MM.1S (cell line): ENCODE measurements at regions not wholly inside any gene's neighbourhood (a gene's known extent, or its start where the extent isn't known, plus 50 kb on each side); places are given as distances from the start of the nearest gene placed in this dataset.

Experiments used
- DNase-seq: peaks from one replicate; pipeline ENCODE4 v3.0.0-alpha.2; 2015
- H2AFZ ChIP-seq: fragments of 300-600 bp; sonication (generic); 2 replicates; pipeline ENCODE4 v1.6.0; 2016; ENCODE audit warnings: antibody characterized with exemption, low read length
- H3F3A ChIP-seq: fragments of 300-600 bp; sonication (generic); 2 replicates; pipeline ENCODE4 v1.6.1; 2016; ENCODE audit warnings: mild to moderate bottlenecking, antibody characterized with exemption, low read length, moderate library complexity, mixed read lengths; ENCODE audit not compliant: insufficient read depth
- H3K27ac ChIP-seq: fragments of 300-600 bp; sonication (generic); 2 replicates; pipeline ENCODE4 v1.5.1; 2016; ENCODE audit warnings: mild to moderate bottlenecking, low read length
- H3K27me3 ChIP-seq: fragments of 300-600 bp; sonication (generic); replicated peaks from 2 replicates; pipeline ENCODE4 v1.6.0; 2016; ENCODE audit warnings: low read length; ENCODE audit not compliant: insufficient read depth
- H3K36me3 ChIP-seq: fragments of 300-600 bp; sonication (generic); replicated peaks from 2 replicates; pipeline ENCODE4 v1.6.1; 2016; ENCODE audit warnings: mild to moderate bottlenecking, low read length, mixed read lengths; ENCODE audit not compliant: insufficient read depth
- H3K4me1 ChIP-seq: fragments of 300-600 bp; sonication (generic); 2 replicates; pipeline ENCODE4 v1.6.1; 2016; ENCODE audit warnings: low read length, mixed read lengths
- H3K4me2 ChIP-seq: fragments of 300-600 bp; sonication (generic); 2 replicates; pipeline ENCODE4 v1.6.0; 2016; ENCODE audit warnings: low read depth, low read length
- H3K4me3 ChIP-seq: fragments of 300-600 bp; sonication (generic); 2 replicates; pipeline ENCODE4 v1.5.1; 2016; ENCODE audit warnings: low read length, mixed read lengths
- H3K79me2 ChIP-seq: fragments of 300-600 bp; sonication (generic); 2 replicates; pipeline ENCODE4 v1.6.1; 2016; ENCODE audit warnings: mixed run types, low read length, mixed read lengths
- H3K9ac ChIP-seq: fragments of 300-600 bp; sonication (generic); 2 replicates; pipeline ENCODE4 v1.6.1; 2016; ENCODE audit warnings: low read length, mixed read lengths
- H3K9me2 ChIP-seq: fragments of 300-600 bp; sonication (generic); replicated peaks from 2 replicates; pipeline ENCODE4 v1.6.1; 2016; ENCODE audit warnings: mild to moderate bottlenecking, low read length, mixed read lengths; ENCODE audit not compliant: insufficient read depth
- H3K9me3 ChIP-seq: fragments of 300-600 bp; sonication (generic); replicated peaks from 2 replicates; pipeline ENCODE4 v1.6.1; 2016; ENCODE audit warnings: mild to moderate bottlenecking, low read length, mixed read lengths; ENCODE audit not compliant: insufficient read depth
- H4K20me1 ChIP-seq: fragments of 300-600 bp; sonication (generic); 2 replicates; pipeline ENCODE4 v1.6.1; 2016; ENCODE audit warnings: mild to moderate bottlenecking, low read length, moderate library complexity, mixed read lengths; ENCODE audit not compliant: insufficient read depth
- EZH2 ChIP-seq: fragments of 300-600 bp; sonication (generic); optimal IDR thresholded peaks from 2 replicates; pipeline ENCODE3; 2017; ENCODE audit warnings: low read depth, mild to moderate bottlenecking, antibody characterized with exemption, low read length, mixed read lengths
- EZH2phosphoT487 ChIP-seq: fragments of 300-600 bp; sonication (generic); IDR thresholded peaks from 2 replicates; pipeline ENCODE4 v1.6.1; 2018; ENCODE audit warnings: antibody characterized with exemption, low read length
- TF ChIP-seq, protein P1 (sequence below): fragments of 300-600 bp; sonication (generic); IDR thresholded peaks from 2 replicates; pipeline ENCODE4 v1.5.1; 2016; ENCODE audit warnings: antibody characterized with exemption, low read length, mixed read lengths

DNA sequence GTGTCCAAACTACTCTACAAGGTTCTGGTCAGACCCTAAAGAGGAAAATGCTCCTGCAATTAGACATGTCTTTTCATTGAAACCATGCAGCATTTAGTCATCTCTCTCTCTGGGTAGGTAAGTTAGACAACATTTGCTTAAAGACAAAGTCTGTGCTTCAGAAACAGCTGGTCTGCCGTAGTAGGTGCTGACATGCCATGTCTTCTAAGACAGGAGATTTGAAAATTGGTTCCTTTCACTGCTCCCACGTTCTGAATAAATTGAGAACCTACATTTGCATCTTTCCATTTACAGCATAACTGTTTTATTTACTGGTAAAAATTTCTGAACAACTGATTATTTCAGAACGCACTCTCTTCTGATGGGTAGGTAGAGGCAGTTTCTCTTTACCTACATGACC lies 494.0 kb downstream of the EFNB2 start:
- no peak overlapping the region for H2AFZ ChIP-seq
- H3K9me2 ChIP-seq, result no peaks in the 10 kb centered on the region
- no peaks in the 10 kb centered on the region for H3K36me3 ChIP-seq
- no peak overlapping the region for H3K4me3 ChIP-seq
- H3K27me3 ChIP-seq, result no peaks in the 10 kb centered on the region
- no peaks in the 10 kb centered on the region for H4K20me1 ChIP-seq
- no peak overlapping the region for H3K9ac ChIP-seq
- TF ChIP-seq EZH2 (no peak), EZH2phosphoT487 (no peak)
- TF ChIP-seq, protein P1, sequence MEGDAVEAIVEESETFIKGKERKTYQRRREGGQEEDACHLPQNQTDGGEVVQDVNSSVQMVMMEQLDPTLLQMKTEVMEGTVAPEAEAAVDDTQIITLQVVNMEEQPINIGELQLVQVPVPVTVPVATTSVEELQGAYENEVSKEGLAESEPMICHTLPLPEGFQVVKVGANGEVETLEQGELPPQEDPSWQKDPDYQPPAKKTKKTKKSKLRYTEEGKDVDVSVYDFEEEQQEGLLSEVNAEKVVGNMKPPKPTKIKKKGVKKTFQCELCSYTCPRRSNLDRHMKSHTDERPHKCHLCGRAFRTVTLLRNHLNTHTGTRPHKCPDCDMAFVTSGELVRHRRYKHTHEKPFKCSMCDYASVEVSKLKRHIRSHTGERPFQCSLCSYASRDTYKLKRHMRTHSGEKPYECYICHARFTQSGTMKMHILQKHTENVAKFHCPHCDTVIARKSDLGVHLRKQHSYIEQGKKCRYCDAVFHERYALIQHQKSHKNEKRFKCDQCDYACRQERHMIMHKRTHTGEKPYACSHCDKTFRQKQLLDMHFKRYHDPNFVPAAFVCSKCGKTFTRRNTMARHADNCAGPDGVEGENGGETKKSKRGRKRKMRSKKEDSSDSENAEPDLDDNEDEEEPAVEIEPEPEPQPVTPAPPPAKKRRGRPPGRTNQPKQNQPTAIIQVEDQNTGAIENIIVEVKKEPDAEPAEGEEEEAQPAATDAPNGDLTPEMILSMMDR, result no peak
- no peaks in the 10 kb centered on the region for H3K79me2 ChIP-seq
- no peak overlapping the region for H3K27ac ChIP-seq
- DNase-seq, result no peak
- no peaks in the 10 kb centered on the region for H3K9me3 ChIP-seq
- H3K4me1 ChIP-seq, result no peaks in the 10 kb centered on the region
- no peaks in the 10 kb centered on the region for H3F3A ChIP-seq
- H3K4me2 ChIP-seq, result no peak overlapping the region

DNA sequence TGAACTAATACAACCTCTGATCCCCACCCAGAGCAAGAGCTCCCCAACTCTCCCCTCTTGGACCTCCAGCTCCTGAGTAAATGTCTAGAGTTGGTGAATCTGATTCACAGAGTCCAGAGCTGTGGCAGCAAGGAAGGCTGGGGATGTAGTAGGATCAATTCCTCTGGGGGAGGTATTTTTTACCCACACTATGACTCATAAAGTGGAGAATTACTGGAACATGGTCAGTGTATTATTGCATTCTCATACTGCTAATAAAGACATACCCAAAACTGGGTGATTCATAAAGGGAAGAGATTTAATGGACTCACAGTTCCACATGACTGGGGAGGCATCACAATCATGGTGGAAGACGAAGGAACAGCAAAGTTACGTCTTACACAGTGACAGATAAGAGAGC lies 496.7 kb downstream of the EFNB2 start:
- Histone ChIP-seq H3K36me3 (no peaks in the 10 kb centered on the region), H3F3A (no peaks in the 10 kb centered on the region), H4K20me1 (no peaks in the 10 kb centered on the region), H3K9me3 (no peaks in the 10 kb centered on the region), H3K4me3 (no peak overlapping the region), H2AFZ (no peak overlapping the region), H3K27ac (no peak overlapping the region), H3K9ac (no peak overlapping the region), H3K9me2 (no peaks in the 10 kb centered on the region), H3K4me2 (no peak overlapping the region), H3K27me3 (no peaks in the 10 kb centered on the region), H3K4me1 (no peaks in the 10 kb centered on the region), H3K79me2 (no peaks in the 10 kb centered on the region)
- DNase-seq, result no peak
- TF ChIP-seq EZH2 (no peak), EZH2phosphoT487 (no peak)
- TF ChIP-seq, protein P1, result no peak

DNA sequence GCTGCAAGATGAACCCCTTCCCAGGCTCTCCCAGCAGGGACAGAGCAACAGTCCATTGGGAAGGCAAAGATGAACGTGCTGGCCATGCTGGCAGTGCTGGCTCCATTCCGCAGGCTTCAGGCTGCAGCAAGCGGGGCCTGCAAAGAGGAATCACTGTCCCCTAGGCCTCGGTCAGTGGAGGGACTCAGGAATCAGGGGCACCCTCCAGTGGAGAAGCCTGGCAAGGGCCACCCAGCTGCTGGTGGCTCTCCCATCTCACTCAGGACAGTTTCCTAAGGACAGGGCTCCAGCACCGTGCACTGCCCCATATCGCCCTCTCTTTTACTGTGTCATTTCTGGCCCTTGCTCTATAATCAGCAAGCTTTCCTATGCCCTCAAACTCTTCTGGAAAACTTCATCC lies 498.6 kb downstream of the EFNB2 start:
- H3K27ac ChIP-seq, result no peak overlapping the region
- H3K4me2 ChIP-seq, result no peak overlapping the region
- TF ChIP-seq EZH2 (no peak), EZH2phosphoT487 (no peak)
- TF ChIP-seq, protein P1, result no peak
- no peak overlapping the region for H3K4me3 ChIP-seq
- no peaks in the 10 kb centered on the region for H3K9me2 ChIP-seq
- no peaks in the 10 kb centered on the region for H4K20me1 ChIP-seq
- no peaks in the 10 kb centered on the region for H3K4me1 ChIP-seq
- H3K9ac ChIP-seq, result no peak overlapping the region
- no peak overlapping the region for H2AFZ ChIP-seq
- no peaks in the 10 kb centered on the region for H3F3A ChIP-seq
- no peaks in the 10 kb centered on the region for H3K27me3 ChIP-seq
- H3K36me3 ChIP-seq, result no peaks in the 10 kb centered on the region
- H3K9me3 ChIP-seq, result no peaks in the 10 kb centered on the region
- DNase-seq, result no peak
- H3K79me2 ChIP-seq, result no peaks in the 10 kb centered on the region
